Neutrophil (primary cell): ENCODE measurements at regions not wholly inside any gene's neighbourhood (a gene's known extent, or its start where the extent isn't known, plus 50 kb on each side); places are given as distances from the start of the nearest gene placed in this dataset.

Source experiments
- H3K27ac ChIP-seq: fragments of 200-600 bp; sonication (generic); 2 replicates; pipeline ENCODE4 v1.5.1; 2016; ENCODE audit warnings: mild to moderate bottlenecking, moderate library complexity
- H3K27me3 ChIP-seq: fragments of 200-600 bp; sonication (generic); 2 replicates; pipeline ENCODE4 v1.6.0; 2016; ENCODE audit warnings: mild to moderate bottlenecking
- H3K36me3 ChIP-seq: fragments of 200-600 bp; sonication (generic); 2 replicates; pipeline ENCODE4 v1.5.1; 2017
- H3K4me1 ChIP-seq, 2 experiments: fragments of 200-600 bp in 1 of 2; sonication (generic) in 1 of 2; 1 replicate in 1 of 2; 2 replicates in 1 of 2; pipeline versions ENCODE4 v1.5.1 to v1.6.1; 2013 to 2016; ENCODE audit warnings: low read depth in 1 of 2, low read length in 1 of 2, mild to moderate bottlenecking in 1 of 2, moderate library complexity in 1 of 2; ENCODE audit not compliant: control insufficient read depth in 1 of 2, insufficient read depth in 1 of 2
- H3K4me3 ChIP-seq, 2 experiments: fragments of 200-600 bp in 1 of 2; sonication (generic) in 1 of 2; 1 replicate in 1 of 2; 2 replicates in 1 of 2; pipeline ENCODE4 v1.5.1; 2013 to 2016; ENCODE audit warnings: low read depth in 1 of 2, low read length in 1 of 2, mild to moderate bottlenecking in 1 of 2, moderate library complexity in 1 of 2
- H3K9me3 ChIP-seq: fragments of 200-600 bp; sonication (generic); 2 replicates; pipeline ENCODE4 v1.5.1; 2016
- TF ChIP-seq, protein P1 (sequence below): fragments of 200-600 bp; sonication (generic); IDR thresholded peaks from 2 replicates; pipeline ENCODE4 v1.5.1; 2016; ENCODE audit warnings: antibody characterized with exemption

DNA sequence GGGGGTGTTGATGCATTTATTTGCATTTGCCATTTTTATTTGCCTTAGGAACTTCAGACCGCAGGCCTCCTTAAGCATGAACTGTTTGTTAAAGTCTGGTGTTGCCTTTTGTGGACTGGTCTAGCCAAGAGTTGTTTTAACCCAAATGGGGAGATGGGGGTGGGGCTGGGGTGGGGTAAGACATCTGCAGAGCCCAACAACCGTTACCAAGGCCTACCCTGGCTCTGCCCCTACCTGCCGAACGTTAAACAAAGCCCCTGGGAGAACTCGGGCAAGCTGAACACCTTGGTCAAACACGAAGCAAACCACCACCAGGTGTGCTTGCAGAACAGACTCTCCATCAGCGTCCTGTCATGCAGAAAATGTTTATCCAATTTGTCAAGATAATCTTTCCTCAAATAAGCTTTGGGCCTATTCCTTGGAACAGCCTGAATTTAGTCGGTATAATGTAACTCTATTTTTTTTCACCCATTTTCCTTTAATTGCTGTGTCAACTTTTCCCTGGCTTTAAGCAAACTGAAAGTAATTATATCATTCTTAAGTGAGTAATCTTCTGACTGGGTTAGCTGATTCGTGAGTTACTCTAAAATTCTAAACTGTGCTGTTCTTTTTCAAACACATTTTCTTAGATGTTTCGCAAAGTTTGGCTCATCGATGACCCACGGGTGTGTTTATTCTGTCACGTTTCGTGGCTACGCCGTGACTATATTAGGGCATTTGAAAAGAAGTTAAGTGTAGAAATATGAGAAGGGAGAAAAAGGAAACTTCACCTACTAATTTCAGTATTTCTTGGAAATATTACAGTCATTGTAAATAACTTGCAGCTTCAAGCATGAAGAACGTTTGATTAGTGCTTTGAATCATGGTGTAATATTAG lies 127.6 kb downstream of the SOX2 start:
- no peaks in the 10 kb centered on the region for H3K9me3 ChIP-seq
- H3K4me3 ChIP-seq = no peak overlapping the region
- H3K36me3 ChIP-seq = no peaks in the 10 kb centered on the region
- TF ChIP-seq, protein P1, sequence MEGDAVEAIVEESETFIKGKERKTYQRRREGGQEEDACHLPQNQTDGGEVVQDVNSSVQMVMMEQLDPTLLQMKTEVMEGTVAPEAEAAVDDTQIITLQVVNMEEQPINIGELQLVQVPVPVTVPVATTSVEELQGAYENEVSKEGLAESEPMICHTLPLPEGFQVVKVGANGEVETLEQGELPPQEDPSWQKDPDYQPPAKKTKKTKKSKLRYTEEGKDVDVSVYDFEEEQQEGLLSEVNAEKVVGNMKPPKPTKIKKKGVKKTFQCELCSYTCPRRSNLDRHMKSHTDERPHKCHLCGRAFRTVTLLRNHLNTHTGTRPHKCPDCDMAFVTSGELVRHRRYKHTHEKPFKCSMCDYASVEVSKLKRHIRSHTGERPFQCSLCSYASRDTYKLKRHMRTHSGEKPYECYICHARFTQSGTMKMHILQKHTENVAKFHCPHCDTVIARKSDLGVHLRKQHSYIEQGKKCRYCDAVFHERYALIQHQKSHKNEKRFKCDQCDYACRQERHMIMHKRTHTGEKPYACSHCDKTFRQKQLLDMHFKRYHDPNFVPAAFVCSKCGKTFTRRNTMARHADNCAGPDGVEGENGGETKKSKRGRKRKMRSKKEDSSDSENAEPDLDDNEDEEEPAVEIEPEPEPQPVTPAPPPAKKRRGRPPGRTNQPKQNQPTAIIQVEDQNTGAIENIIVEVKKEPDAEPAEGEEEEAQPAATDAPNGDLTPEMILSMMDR = no peak
- H3K27me3 ChIP-seq = no peaks in the 10 kb centered on the region
- H3K4me1 ChIP-seq = no peaks in the 10 kb centered on the region
- H3K27ac ChIP-seq = no peak overlapping the region

DNA sequence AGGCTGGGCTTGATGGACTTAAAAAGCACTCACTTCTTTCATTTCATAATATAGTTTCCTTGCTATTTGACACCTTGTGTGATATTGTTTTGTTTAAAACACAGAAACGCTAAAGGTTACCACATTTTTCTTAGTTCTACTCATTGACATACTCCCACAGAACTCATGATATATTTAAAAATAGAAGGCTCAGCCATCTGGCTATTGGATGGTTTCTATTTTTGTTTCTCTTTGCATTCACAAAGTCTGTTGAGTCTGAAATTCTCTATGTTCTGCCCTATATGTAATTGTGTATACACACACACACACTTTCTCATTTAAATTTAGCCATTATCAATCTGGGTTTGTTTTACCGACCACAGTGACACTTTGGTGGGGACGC lies 128.2 kb downstream of the SOX2 start:
- TF ChIP-seq, protein P1 = no peak
- Histone ChIP-seq H3K9me3 (no peaks in the 10 kb centered on the region), H3K4me1 (no peaks in the 10 kb centered on the region), H3K4me3 (no peak overlapping the region), H3K27ac (no peak overlapping the region), H3K36me3 (no peaks in the 10 kb centered on the region), H3K27me3 (no peaks in the 10 kb centered on the region)

DNA sequence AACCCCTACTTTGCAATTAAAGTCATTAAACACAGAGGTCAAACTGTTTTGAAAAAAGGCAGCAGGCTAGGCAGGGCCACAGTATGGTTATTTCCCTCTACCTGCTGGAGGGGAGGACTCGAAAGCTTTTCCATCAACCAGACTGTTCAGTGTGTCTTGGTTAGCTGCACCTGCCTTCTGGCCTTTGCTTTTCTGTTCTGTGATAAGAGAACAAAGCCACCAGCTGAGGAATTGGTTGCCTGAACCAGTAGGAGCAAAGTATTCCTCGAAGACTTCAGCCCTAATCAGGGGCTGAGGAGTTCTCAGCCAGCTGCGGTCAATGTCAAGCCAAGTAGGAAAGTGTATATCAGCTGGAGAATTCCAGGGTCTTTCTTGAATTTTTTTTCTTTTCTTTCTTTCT lies 132.5 kb downstream of the SOX2 start:
- no peaks in the 10 kb centered on the region for H3K36me3 ChIP-seq
- no peaks in the 10 kb centered on the region for H3K9me3 ChIP-seq
- no peak overlapping the region for H3K27ac ChIP-seq
- H3K4me1 ChIP-seq = no peaks in the 10 kb centered on the region
- TF ChIP-seq, protein P1 = no peak
- no peaks in the 10 kb centered on the region for H3K27me3 ChIP-seq
- H3K4me3 ChIP-seq = no peak overlapping the region

DNA sequence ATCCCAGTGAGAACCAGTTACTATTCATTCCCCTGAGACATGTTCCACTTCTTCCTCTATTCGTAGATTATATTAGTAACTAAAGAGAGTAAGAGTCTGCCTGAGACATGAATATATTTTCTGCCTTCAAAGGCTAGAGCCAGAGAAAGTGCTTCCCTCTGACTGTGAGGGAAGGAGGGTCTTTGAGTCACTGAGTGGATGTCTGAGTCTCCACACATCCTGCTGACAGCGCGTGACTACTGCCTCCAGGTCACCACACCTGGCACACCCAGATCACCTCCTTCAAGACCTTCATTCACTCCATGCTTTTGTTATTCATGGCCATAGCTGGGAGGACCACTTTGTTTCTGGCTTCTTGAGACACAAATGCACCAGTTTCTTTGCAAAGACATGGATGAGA lies 135.6 kb downstream of the SOX2 start:
- TF ChIP-seq, protein P1 = no peak
- Histone ChIP-seq H3K4me3 (no peak overlapping the region), H3K27ac (no peak overlapping the region)

DNA sequence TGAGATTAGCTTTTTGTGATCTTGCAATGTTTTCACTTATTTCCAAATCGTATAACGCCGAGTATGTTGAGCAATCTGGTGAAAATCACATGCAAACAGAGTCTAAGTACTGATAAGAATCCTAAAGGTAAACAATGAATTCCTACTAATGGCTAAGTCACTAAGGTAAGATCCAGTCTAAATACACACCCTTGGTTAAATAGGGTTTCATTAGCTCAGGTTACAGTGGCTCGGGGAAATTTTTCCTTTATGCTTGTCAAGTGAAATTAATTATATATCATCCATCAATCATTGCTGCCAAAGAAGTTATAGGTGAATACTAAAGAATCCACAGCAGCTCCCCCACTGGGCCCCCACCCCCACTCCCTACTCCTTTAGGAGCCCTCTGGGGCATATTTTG lies 139.3 kb downstream of the SOX2 start:
- Histone ChIP-seq H3K36me3 (no peaks in the 10 kb centered on the region), H3K27me3 (no peaks in the 10 kb centered on the region), H3K4me3 (no peak overlapping the region), H3K27ac (no peak overlapping the region), H3K4me1 (no peaks in the 10 kb centered on the region), H3K9me3 (no peaks in the 10 kb centered on the region)
- TF ChIP-seq, protein P1 = no peak

More for the DNA sequence above, 135.6 kb downstream of the SOX2 start:
- Histone ChIP-seq H3K9me3 (no peaks in the 10 kb centered on the region), H3K27me3 (no peaks in the 10 kb centered on the region), H3K36me3 (no peaks in the 10 kb centered on the region), H3K4me1 (no peaks in the 10 kb centered on the region)
